H1 (cell line): ENCODE measurements at regions not wholly inside any gene's neighbourhood (a gene's known extent, or its start where the extent isn't known, plus 50 kb on each side); places are given as distances from the start of the nearest gene placed in this dataset.

Source experiments
- CTCF ChIA-PET: fragments of 300-600 bp; sonication (Branson Sonifier 250); formaldehyde crosslinking; loops from one replicate; lab custom pipeline; 2021; ENCODE audit not compliant: partially characterized antibody; lab: Charles Lee
- POLR2A ChIA-PET: fragments of 300-600 bp; sonication (Branson Sonifier 250); formaldehyde crosslinking; loops from one replicate; lab custom pipeline; 2021; ENCODE audit warnings: inconsistent platforms; ENCODE audit not compliant: partially characterized antibody; lab: Charles Lee
- DNase-seq, 2 experiments: peaks; one replicate each; pipeline versions ENCODE4 v3.0.0 to v3.0.0-alpha.2; 2010 to 2022; ENCODE audit warnings: low spot score in 2 of 2, low read depth in 1 of 2, mixed read lengths in 1 of 2
- FAIRE-seq: peaks from 2 replicates; lab custom pipeline; 2011; peaks lifted over from hg19 to GRCh38; lab: Jason Lieb, UNC
- H2AFZ ChIP-seq: 2 replicates; pipeline ENCODE4 v1.8.1; 2012; ENCODE audit warnings: low read length, inconsistent platforms
- H2AK5ac ChIP-seq: 2 replicates; pipeline ENCODE4 v1.6.1; 2013; ENCODE audit warnings: low read depth, low read length
- H2BK120ac ChIP-seq: replicated peaks from 2 replicates; pipeline ENCODE3; 2013; ENCODE audit warnings: low read depth, low read length, inconsistent platforms
- H2BK12ac ChIP-seq: 2 replicates; pipeline ENCODE4 v1.6.1; 2013; ENCODE audit warnings: low read depth, low read length
- H2BK15ac ChIP-seq: 2 replicates; pipeline ENCODE4 v1.6.1; 2013; ENCODE audit warnings: low read length
- H2BK20ac ChIP-seq: 2 replicates; pipeline ENCODE4 v1.6.1; 2013; ENCODE audit warnings: low read length
- H2BK5ac ChIP-seq: 2 replicates; pipeline ENCODE4 v1.6.1; 2013; ENCODE audit warnings: low read depth, low read length
- H3K14ac ChIP-seq: 2 replicates; pipeline ENCODE4 v1.6.1; 2013; ENCODE audit warnings: inconsistent platforms; ENCODE audit not compliant: insufficient read length
- H3K18ac ChIP-seq: 2 replicates; pipeline ENCODE4 v1.6.1; 2013; ENCODE audit warnings: low read length; ENCODE audit errors: extremely low read depth
- H3K23ac ChIP-seq: 2 replicates; pipeline ENCODE4 v1.6.1; 2013; ENCODE audit warnings: inconsistent platforms; ENCODE audit not compliant: insufficient read length
- H3K23me2 ChIP-seq: 2 replicates; pipeline ENCODE4 v1.6.1; 2013; ENCODE audit warnings: low read depth, low read length
- H3K27ac ChIP-seq: 2 replicates; pipeline ENCODE4 v1.6.1; 2011; ENCODE audit warnings: low read depth, low read length, inconsistent platforms
- H3K27me3 ChIP-seq, 4 experiments: replicated peaks in 1 of 4; 1 replicate in 1 of 4; 2 replicates in 3 of 4; pipeline versions ENCODE4 v1.6.1 to v1.8.1; 2011 to 2013; ENCODE audit warnings: low read length in 3 of 4, mild to moderate bottlenecking in 3 of 4, inconsistent platforms in 2 of 4, mixed read lengths in 2 of 4, moderate library complexity in 1 of 4; ENCODE audit not compliant: control insufficient read depth in 3 of 4, insufficient read depth in 3 of 4; ENCODE audit errors: extremely low read depth in 1 of 4
- H3K36me3 ChIP-seq, 4 experiments: 2 replicates each; pipeline versions ENCODE4 v1.6.1 to v1.8.1; 2011 to 2013; ENCODE audit warnings: mild to moderate bottlenecking in 4 of 4, low read length in 3 of 4, moderate library complexity in 2 of 4, control low read depth in 1 of 4, inconsistent platforms in 1 of 4; ENCODE audit not compliant: insufficient read depth in 4 of 4, control insufficient read depth in 2 of 4
- H3K4ac ChIP-seq: replicated peaks from 2 replicates; pipeline ENCODE3; 2013; ENCODE audit warnings: low read length, low read depth, mixed read lengths, inconsistent platforms; ENCODE audit not compliant: insufficient read length
- H3K4me1 ChIP-seq, 4 experiments: replicated peaks in 1 of 4; 1 replicate in 1 of 4; 2 replicates in 3 of 4; pipeline versions ENCODE4 v1.6.1 to v1.8.1; 2011 to 2013; ENCODE audit warnings: low read length in 3 of 4, inconsistent platforms in 2 of 4, mixed read lengths in 1 of 4; ENCODE audit not compliant: insufficient read depth in 4 of 4, control insufficient read depth in 3 of 4
- H3K4me2 ChIP-seq, 2 experiments: 2 replicates each; pipeline versions ENCODE4 v1.6.1 to v1.8.1; 2011 to 2013; ENCODE audit warnings: low read depth in 2 of 2, low read length in 2 of 2, control low read depth in 1 of 2, inconsistent platforms in 1 of 2, mild to moderate bottlenecking in 1 of 2; ENCODE audit not compliant: insufficient read depth in 1 of 2
- H3K4me3 ChIP-seq, 4 experiments: fragments of 200-600, 300-600 bp in 1 of 4; sonication (generic), shearing (Covaris generic), sonication (Bioruptor Twin) in 1 of 4; 2 replicates each; pipeline versions ENCODE4 v1.5.1 to v1.8.1; 2011 to 2016; ENCODE audit warnings: low read length in 4 of 4, low read depth in 3 of 4, control low read depth in 2 of 4, inconsistent platforms in 2 of 4, mild to moderate bottlenecking in 2 of 4, mixed read lengths in 1 of 4, moderate library complexity in 1 of 4; ENCODE audit not compliant: insufficient read depth in 2 of 4; ENCODE audit errors: extremely low read depth in 1 of 4
- H3K56ac ChIP-seq: replicated peaks from 2 replicates; pipeline ENCODE3; 2013; ENCODE audit warnings: low read depth, mild to moderate bottlenecking, mixed read lengths, low read length, inconsistent platforms; ENCODE audit not compliant: insufficient read length
- H3K79me1 ChIP-seq: 2 replicates; pipeline ENCODE4 v1.6.1; 2013; ENCODE audit warnings: low read depth, low read length, control low read depth
- H3K79me2 ChIP-seq, 2 experiments: 2 replicates each; pipeline versions ENCODE4 v1.6.1 to v1.8.1; 2012 to 2013; ENCODE audit warnings: low read length in 2 of 2, mild to moderate bottlenecking in 2 of 2, inconsistent platforms in 1 of 2; ENCODE audit not compliant: insufficient read depth in 2 of 2, control insufficient read depth in 1 of 2
- H3K9ac ChIP-seq, 4 experiments: replicated peaks in 1 of 4; 1 replicate in 1 of 4; 2 replicates in 3 of 4; pipeline versions ENCODE4 v1.6.1 to v1.8.1; 2011 to 2013; ENCODE audit warnings: low read depth in 3 of 4, low read length in 3 of 4, control low read depth in 2 of 4, mild to moderate bottlenecking in 2 of 4, moderate library complexity in 2 of 4, inconsistent platforms in 1 of 4; ENCODE audit errors: extremely low read depth in 1 of 4
- H3K9me3 ChIP-seq, 2 experiments: 2 replicates each; pipeline versions ENCODE4 v1.6.1 to v1.8.1; 2012 to 2013; ENCODE audit warnings: mild to moderate bottlenecking in 2 of 2, moderate library complexity in 2 of 2, control low read depth in 1 of 2, inconsistent platforms in 1 of 2, low read depth in 1 of 2, low read length in 1 of 2, mixed read lengths in 1 of 2; ENCODE audit not compliant: insufficient read depth in 2 of 2
- H4K20me1 ChIP-seq, 2 experiments: replicated peaks in 1 of 2; 2 replicates each; pipeline versions ENCODE3 to v1.8.1; 2011 to 2013; ENCODE audit warnings: inconsistent platforms in 2 of 2, low read length in 2 of 2, mild to moderate bottlenecking in 1 of 2; ENCODE audit not compliant: insufficient read depth in 2 of 2, control insufficient read depth in 1 of 2
- H4K5ac ChIP-seq: 2 replicates; pipeline ENCODE4 v1.6.1; 2013; ENCODE audit warnings: low read length, low read depth, mixed read lengths, inconsistent platforms; ENCODE audit not compliant: insufficient read length
- H4K8ac ChIP-seq: 2 replicates; pipeline ENCODE4 v1.8.0; 2013; ENCODE audit warnings: mild to moderate bottlenecking, moderate library complexity, low read length, inconsistent platforms; ENCODE audit not compliant: insufficient read depth; ENCODE audit errors: extremely low read depth
- H4K91ac ChIP-seq: replicated peaks from 2 replicates; pipeline ENCODE3; 2013; ENCODE audit warnings: low read length, mixed read lengths, inconsistent platforms; ENCODE audit not compliant: insufficient read length
- KDM5A ChIP-seq: fragments of 200-600 bp; IDR thresholded peaks from 2 replicates; pipeline ENCODE4 v1.7.1; 2012; ENCODE audit warnings: mild to moderate bottlenecking, low read length, inconsistent platforms, mixed read lengths
- WGBS, 2 experiments: shearing (Covaris generic) in 1 of 2; methylation state at CpG; one replicate each; pipeline versions ENCODE4 v1.1.6 to v1.1.7; 2013 to 2015; ENCODE audit warnings: low lambda C conversion rate in 2 of 2, mixed read lengths in 2 of 2, inconsistent platforms in 1 of 2, low coverage in 1 of 2, missing lambda C conversion rate in 1 of 2; ENCODE audit not compliant: insufficient replicate concordance in 2 of 2, insufficient coverage in 1 of 2, insufficient read length in 1 of 2; ENCODE audit errors: extremely low coverage in 1 of 2, missing lambda C conversion rate in 1 of 2; 5-methylcytosine and 5-hydroxymethylcytosine counted together

- no peak for TF ChIP-seq KDM5A
- no peaks in the 10 kb centered on the region for H3K79me1 ChIP-seq
- H2BK20ac ChIP-seq = no peak overlapping the region
- H3K4ac ChIP-seq = no peak overlapping the region
- no peak overlapping the region for H2AK5ac ChIP-seq
- no peak overlapping the region for H3K9ac ChIP-seq
- WGBS, 2 experiments = 46% methylated on average over 8 of the region's 8 CpGs; no CpG with 5 or more reads in 1 of the 2 experiments
- H3K23ac ChIP-seq = no peak overlapping the region
- ChIA-PET POLR2A (no interaction called here), CTCF (interaction anchor here (0.9 kb wide), 1 partner anchor 8 kb away, joined by 3 read pairs; no protein-coding TSS in a partner anchor)
- no peak for DNase-seq
- no peak overlapping the region for H3K56ac ChIP-seq
- peaks cover 0 to 4% (median 1%) of the 10 kb centered on the region in 4 experiments; a peak in 3 of 7 replicates for H3K4me1 ChIP-seq
- H3K27ac ChIP-seq = no peak overlapping the region
- no peaks in the 10 kb centered on the region for H4K20me1 ChIP-seq
- no peak overlapping the region for H3K18ac ChIP-seq
- no peak overlapping the region for H2BK5ac ChIP-seq
- H3K36me3 ChIP-seq = no peaks in the 10 kb centered on the region
- no peak overlapping the region for H4K91ac ChIP-seq
- no peak overlapping the region for H2BK15ac ChIP-seq
- no peak overlapping the region for H3K14ac ChIP-seq
- FAIRE-seq = no peak
- no peak overlapping the region for H2BK12ac ChIP-seq
- no peaks in the 10 kb centered on the region for H3K23me2 ChIP-seq
- peak overlapping the region; percentile 14 to 15; a peak in 1 of 4 replicates for H3K4me2 ChIP-seq
- H2AFZ ChIP-seq = no peak overlapping the region; the same call in 1 of the 2 replicates
- no peak overlapping the region for H4K5ac ChIP-seq
- no peaks in the 10 kb centered on the region for H3K9me3 ChIP-seq
- peak overlapping the region in 1 of 4 experiments; percentile 26; a peak in 1 of 8 replicates for H3K4me3 ChIP-seq
- no peaks in the 10 kb centered on the region for H3K27me3 ChIP-seq
- H2BK120ac ChIP-seq = no peak overlapping the region
- H4K8ac ChIP-seq = no peak overlapping the region
- H3K79me2 ChIP-seq = no peaks in the 10 kb centered on the region
These were observed 210.3 kb upstream of the GCFC2 start for GRCh38 chr2:75920859-75921551.
